Stimulated activated naive CD8-positive, alpha-beta T cell treated with anti-CD3 and anti-CD28 coated beads, Interleukin-15, Interleukin-2, amounts not matched to agents 100 U/mL and 50 U/mL, for 24 hours (primary cell): ENCODE measurements at regions not wholly inside any gene's neighbourhood (a gene's known extent, or its start where the extent isn't known, plus 50 kb on each side); places are given as distances from the start of the nearest gene placed in this dataset.
"Not testable (repeated sequence)": the region's sequence is repeated elsewhere in the genome, so short reads cannot be mapped to it uniquely, and the experiment has no call there.

Source experiments
- ATAC-seq: fragments of 150-1000 bp; cut with Tn5 transposase; one replicate; pipeline ENCODE4 v1.10.0; 2021
- DNase-seq: peaks from one replicate; pipeline ENCODE4 v3.0.0; 2021

DNA sequence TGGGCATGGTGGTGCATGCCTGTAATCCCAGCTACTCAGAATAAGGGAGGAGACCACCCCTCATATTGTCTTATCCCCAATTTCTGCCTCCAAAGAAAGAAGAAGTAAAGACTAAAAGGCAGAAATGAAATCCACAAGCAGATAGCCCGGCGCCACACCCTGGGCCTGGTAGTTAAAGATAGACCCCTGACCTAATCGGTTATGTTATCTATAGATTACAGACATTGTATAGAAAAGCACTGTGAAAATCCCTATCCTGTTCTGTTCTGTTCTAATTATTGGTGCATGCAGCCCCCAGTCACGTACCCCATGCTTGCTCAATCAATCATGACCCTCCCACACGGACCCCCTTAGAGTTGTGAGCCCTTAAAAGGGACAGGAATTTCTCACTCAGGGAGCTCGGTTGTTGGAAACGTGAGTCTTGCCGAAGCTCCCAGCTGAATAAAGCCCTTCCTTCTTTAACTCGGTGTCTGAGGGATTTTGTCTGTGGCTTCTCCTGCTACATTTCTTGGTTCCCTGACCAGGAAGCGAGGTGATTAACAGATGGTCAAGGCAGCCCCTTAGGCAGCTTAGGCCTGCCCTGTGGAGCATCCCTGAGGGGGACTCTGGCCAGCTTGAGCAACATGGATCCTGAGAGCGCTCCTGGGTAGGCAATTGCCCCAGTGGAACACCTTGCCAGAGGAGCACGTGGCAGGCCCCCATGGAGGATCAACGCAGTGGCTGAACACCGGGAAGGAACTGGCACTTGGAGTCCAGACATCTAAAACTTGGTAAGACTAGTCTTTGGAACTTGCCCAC, 188.7 kb upstream of the NDUFV2 start:
- DNase-seq, ATAC-seq: not testable (repeated sequence)

GRCh38 chr18:8914404-8915264, 187.9 kb upstream of the NDUFV2 start:
- not testable (repeated sequence) for ATAC-seq

GRCh38 chr18:8920856-8921787, 181.4 kb upstream of the NDUFV2 start:
- ATAC-seq, DNase-seq: not testable (repeated sequence)

More at GRCh38 chr18:8914404-8915264, 187.9 kb upstream of the NDUFV2 start:
- not testable (repeated sequence) for DNase-seq

GRCh38 chr18:8926464-8926863, 176.0 kb upstream of the NDUFV2 start:
- DNase-seq (no peak), ATAC-seq (no peak)

GRCh38 chr18:8928044-8928443, 174.5 kb upstream of the NDUFV2 start:
- DNase-seq = no peak
- ATAC-seq = no peak

DNA sequence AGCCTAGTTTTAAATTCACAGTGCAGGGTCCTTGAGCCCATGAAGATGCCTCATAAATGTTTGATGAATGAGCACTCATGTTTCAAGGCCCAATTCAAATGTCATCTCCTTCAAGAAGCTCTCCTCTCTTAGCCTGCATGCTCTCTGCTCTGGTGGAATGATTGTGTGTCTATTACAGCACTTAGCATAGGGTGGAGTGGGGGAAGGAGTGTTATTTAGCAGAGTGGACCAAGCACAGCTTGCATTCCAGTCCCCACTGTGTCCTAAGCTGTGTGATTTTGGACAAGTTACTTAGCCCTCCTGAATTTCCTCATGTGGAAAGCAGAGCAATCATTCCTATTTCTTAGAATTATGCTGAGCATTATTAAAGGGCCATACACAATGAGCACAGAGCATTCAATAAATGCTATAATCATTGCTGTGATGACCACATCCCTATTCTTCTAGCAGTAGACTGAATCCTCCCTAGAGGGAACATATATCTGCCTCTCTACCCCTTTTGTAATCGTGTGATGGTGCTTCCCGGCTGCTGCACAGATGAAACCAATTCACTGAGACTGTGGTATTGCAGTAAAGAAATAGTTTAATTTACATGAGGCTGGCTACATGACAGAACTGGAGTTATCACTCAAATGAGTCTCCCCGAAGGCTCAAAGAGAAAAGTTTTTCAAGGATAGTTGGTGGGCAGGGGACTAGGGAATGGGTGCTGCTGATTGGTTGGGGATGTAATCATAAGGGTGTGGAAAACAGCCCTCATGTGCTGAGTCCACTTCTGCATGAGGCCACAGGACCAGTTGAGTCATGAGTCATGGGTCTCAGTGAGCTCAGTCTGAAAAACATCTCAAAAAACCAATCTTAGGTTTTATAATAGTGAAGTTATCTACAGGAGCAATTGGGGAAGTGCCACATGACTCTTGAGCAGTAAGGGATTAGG, 173.4 kb upstream of the NDUFV2 start:
- DNase-seq (no peak), ATAC-seq (no peak)

DNA sequence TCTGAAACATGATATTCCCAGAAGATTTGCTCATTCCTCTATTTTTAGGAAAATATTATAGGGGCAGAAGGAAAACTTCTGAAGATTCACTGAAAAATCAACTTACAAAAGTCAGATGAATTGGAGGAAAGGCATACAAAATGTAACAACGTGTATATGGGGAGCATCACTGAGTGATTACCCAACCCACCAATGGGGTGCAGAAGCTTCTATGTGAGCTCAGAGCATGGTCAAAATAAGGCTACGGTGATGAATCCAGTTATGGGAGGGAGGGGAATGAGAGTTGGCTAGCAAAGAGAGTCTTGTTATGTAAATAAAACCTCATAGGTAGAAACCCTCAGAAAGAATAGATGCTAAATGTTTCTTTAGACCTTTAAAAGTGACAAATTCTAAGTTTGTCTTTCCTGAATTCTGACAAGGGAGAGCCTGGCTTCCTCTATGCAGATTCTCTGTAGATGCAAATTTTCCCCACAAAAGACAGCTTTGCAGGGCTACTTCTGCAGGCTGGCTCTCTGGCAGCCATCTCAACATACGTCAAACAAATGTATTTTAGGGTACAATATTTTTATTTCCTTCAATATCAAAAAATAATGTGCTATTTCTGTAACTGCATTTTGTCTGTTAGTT, 171.4 kb upstream of the NDUFV2 start:
- no peak for ATAC-seq
- DNase-seq = no peak

GRCh38 chr18:8932866-8933265, 169.6 kb upstream of the NDUFV2 start:
- DNase-seq (no peak), ATAC-seq (no peak)

DNA sequence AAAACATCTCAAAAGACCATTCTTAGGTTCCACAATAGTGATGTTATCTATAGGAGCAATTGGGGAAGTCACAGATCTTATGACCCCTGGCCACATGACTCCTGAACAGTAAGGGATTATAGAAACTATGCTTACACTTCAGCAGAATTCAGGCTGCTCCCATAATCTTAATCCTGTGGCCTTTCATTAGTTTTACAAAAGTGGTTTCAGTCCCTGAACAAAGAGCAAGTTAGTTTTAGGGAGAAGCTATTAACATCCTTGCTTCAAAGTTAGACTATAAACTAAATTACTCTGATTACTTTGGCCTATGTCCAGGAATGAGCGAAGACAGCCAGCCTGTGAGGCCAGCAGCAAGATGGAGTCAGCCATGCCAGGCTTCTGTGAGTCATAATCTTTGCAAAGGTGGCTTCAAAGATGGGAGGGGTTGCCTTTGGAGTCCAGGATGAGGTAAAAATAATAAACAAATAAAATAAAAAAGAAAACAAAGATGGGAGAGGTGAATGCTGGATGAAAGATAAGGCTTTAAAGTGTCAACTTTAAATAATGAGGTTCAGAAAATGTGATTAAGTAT, 168.7 kb upstream of the NDUFV2 start:
- no peak for ATAC-seq
- no peak for DNase-seq

GRCh38 chr18:8935346-8935745, 167.2 kb upstream of the NDUFV2 start:
- DNase-seq, ATAC-seq: not testable (repeated sequence)

GRCh38 chr18:8936619-8937018, 165.9 kb upstream of the NDUFV2 start:
- no peak for DNase-seq

DNA sequence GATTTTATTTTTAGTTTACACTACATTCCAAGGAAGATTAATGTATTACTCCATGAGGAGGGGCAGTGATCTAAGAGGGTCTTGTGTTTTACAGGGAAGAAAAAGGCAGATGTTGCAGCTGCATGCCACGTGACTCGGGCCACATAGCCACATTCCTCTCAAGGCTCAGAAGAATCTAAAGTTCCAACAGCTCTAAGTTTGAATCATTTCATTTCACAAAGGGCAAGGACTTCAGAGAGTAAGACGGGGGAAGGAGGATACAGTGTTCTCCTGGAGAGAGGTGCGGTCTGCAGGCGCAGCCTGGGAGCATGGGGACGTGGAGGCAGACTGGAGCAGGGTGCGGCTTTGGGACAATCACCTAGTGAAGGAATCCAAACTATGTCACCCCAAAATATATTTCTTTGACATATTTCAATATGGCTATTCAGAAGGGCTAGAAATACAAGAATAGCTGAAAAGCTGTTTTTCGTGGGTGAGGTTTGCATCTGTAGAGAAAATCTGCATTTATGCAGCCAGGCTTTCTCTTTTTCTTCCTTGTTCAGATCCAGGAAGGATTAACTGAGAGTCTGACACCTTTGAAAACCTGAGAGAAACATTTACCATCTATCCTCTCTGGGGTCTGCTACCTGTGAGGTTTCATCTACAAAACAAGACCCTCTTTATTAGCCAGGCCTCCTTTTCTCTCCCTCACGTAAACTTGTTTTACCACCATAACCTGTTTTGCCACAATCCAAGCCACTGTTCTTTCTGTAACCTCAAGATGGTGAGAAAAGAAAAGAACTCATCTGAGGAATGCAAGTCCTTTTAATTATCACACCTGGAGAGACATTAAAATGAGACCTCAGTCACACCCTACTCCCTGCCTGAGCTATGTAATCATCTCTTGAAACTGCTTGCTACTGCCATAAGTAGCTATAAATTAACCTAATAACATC, 165.1 kb upstream of the NDUFV2 start:
- no peak for DNase-seq
- no peak for ATAC-seq

More at GRCh38 chr18:8936619-8937018, 165.9 kb upstream of the NDUFV2 start:
- no peak for ATAC-seq

DNA sequence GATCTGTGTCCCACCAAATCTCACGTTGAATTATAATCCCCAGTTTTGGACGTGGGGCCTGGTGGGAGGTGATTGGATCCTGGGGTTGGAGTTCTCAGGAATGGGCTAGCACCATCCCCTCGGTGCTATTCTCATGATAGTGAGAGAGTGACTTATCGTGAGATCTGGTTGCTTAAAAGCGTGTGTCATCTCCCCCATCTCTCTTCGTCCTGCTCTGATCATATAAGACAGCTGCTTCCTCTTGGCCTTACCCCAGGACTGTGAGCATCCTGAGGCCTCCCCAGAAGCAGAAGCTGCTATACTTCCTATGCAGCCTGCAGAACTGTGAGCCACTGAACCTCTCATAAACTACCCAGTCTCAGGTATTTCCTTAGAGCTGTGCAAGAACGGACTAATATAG, 163.7 kb upstream of the NDUFV2 start:
- DNase-seq (no peak), ATAC-seq (no peak)

DNA sequence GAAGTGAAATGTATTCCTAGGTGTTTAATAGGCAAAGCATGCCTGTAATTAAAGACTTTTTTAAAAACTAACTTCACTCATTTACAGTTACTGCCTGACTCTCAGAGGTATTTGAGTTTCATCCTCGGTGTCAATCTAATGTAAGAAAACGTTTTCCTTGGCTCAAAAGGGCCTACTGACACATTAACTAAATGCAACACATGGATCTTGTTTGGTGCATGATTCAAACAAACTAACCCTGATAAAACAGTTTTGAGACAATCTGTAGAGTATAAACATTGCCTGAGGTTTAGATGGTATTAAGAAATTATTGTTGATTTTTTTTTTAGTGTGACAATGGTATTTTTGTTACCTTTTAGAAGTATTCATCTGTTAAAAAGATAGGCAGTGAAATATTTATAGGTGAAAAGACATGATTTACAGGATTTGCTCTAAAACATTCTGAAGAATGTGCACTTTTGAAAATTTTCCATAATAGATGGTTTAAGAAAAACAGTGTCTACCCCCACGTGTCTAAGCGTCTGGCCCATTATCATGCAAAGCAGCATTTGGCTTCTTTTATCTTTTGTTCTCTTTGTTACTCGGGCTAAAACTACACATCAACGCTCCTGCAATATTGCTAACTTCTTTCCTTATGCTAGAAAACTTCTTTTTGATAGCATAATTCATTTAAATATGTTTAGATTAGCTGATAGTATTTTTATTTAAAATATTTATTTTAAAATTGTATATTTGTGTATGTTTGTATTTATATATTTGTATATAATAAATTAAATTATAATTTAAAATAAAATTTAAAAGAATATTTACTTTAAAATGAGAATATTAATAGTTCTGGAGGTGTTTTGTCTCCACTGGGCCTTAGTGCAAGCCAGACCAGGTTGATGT, 160.2 kb upstream of the NDUFV2 start:
- ATAC-seq (no peak), DNase-seq (no peak)

- no peak for DNase-seq
- ATAC-seq = no peak
These were observed 159.5 kb upstream of the NDUFV2 start for GRCh38 chr18:8942909-8943545.

DNA sequence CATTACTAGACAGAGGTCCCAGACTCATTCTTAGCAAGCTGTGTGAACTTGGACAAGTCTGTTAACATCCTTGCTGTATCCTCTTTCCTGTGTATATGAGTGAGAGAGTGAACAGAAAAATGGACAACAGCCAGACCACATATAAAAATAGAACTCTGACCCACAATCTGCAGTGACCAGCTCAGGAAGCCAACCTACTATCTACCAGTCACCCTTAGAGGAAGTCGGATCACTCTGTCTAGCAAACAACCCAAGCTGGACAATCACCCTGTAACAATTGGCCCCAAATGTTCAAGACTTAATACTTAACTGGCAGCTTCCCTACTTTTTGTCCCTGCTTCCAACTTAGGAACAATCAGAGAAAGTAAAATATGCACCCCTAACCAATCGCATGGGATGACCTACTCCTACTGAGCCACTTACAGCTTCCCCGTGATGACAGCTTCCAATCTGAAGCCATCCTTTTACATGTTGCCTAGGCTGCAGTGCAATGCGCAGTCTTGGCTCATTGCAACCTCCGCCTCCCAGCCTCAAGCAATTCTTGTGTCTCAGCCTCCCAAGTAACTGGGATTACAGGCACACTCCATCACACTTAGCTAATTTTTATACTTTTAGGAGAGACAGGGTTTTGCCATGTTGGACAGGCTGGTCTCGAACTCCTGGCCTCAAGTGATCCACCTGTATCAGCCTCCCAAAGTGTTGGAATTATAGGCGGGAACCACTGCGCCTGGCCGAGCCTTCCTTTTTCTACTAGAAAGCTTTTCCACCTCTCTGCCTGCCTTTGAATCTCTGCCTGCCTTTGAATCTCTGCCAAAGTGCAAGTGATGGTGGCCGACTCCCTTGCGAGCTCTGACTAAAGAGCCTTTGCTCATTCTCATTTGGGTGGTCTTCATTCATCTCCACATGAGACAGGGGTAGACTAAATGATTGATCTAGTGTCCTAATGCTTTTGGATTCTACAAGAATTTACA, 158.3 kb upstream of the NDUFV2 start:
- DNase-seq (no peak), ATAC-seq (no peak)
